Inferior parietal cortex (tissue), 1 donor: ENCODE measurements at regions not wholly inside any gene's neighbourhood (a gene's known extent, or its start where the extent isn't known, plus 50 kb on each side); places are given as distances from the start of the nearest gene placed in this dataset.

Experiments used
- DNase-seq: peaks from one replicate; pipeline ENCODE4 v3.0.0-alpha.2; 2016; ENCODE audit errors: extremely low spot score

DNA sequence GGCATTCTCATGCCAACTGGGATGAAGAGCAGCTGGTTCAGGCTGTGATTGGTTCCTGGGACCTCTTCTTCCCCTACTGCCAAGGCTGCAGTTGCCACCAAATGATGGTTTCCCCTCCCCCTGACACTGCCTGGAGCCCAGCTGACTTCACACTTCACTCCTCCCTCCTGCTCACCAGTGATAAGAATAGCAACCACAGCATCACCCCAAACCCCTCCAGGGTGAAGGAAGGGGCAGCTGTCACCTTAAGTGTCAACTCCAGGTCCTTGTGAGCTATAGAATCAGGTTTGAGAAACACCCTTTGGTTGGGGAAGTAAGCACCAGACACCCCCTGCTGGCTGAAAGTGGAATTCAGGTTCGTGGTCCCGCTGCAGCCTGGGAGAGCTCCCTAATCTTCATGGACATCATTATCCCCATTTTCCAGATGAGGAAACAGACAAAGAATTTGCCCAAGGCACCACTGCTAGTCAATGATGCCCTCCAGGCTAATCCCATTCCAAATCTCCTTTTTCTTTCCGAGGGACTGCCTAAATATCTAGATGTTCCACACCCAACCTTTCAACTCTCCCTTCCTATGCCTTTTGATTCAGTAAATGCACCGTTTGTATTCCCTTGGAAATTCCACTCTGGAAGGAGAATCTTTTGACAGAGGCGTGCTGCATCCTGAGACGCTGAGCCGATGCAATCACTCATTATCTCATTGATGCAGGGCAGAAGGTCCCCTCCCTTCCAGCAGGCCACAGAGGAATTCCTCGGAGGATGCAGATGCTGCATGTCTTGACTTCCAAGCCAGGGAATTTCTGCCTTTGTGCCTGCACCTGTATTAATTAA, 50.6 kb upstream of the UQCRFS1 start:
- DNase-seq, result peak; percentile 53

DNA sequence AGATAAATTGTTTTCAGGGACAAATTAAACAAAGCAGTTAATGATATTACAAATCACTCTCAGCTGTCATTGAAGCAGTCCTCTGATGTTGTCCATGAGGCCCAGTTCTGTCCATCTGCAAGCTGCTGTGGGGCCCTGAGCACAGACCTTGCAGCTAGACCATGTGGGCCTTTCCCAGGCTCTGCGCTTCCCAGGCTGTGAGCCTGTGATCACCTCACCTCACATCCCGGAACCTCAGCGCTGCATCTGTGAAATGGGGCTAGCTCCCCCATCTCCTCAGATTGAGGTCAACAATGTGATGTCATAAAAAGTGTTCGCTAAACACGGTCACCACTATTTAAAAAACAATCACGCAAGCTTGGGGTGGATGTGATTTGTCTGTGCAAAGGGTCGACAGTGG, 51.9 kb upstream of the UQCRFS1 start:
- DNase-seq, result no peak

DNA sequence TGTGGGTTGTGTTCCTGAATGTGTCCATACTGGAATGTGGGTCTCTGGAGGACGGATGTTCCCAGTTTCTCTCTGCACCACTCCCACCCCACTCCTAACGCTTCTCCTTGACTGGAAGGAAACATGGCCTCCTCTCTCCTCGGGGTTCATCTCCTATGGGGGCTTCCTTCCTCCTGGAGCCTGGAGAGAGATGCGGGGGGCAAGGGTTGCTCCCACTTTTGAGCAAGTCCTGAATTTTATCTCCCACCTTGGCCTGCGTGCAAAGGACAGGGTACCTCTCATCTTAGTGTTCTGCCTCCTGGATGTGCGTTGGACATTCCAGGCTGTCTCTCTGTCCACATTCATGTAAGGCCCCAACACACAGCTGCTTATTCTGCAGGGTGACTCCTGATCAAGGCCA, 52.5 kb upstream of the UQCRFS1 start:
- DNase-seq, result no peak

DNA sequence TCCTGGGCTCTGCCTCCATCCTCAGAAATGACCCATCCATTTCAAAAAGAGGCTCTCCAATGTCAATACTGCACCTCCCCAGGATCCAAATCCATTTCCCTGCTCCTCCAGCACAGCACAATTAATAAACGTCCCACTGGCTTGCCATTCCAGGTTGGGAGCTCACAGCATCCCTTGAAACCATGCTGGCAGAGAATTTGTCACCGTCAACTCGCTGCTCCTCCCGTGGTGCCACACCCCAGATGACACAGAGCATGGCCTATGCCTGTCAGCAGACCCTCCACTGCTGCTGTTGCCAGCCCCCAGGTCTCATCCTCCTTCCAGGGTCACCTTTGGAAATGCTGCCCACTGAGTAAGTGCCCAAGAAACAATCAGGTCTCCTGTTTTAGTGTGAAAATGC, 53.0 kb upstream of the UQCRFS1 start:
- no peak for DNase-seq

DNA sequence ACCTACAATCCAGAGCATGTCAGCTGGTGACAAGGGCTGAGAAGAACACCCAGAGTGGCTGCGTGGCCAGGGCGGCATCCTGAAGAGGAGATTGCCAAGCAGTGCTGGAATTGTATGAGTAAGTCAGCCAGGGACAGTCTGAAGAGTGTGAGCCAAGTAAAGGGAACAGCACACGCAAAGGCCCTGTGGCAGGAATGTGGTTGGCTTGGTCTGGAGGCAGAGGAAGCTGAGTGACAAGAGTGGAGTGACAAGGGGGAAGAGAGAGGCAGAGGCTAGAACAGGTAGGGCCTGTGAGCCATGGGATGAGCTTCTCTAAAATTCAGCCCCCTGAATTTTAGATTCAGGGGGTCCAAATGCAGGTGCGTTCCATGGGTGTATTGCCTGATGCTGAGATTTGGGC, 53.7 kb upstream of the UQCRFS1 start:
- DNase-seq, result no peak

DNA sequence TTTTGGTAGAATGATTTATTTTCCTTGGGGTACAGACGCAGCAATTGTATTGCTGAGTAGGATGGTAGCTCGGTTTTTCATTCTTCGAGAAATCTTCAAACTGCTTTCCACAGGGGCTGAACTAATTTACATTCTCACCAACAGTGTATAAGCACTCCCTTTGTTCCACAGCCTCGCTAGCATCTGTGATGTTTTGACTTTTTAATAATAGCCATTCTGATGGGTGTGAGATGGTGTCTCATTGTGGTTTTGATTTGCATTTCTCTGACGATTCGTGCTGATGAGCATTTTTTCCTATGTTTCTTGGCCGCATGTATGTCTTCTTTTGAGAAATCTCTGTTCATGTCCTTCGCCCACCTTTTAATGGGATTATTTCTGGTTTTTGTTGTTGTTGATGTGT, 54.8 kb upstream of the UQCRFS1 start:
- DNase-seq, result no peak

DNA sequence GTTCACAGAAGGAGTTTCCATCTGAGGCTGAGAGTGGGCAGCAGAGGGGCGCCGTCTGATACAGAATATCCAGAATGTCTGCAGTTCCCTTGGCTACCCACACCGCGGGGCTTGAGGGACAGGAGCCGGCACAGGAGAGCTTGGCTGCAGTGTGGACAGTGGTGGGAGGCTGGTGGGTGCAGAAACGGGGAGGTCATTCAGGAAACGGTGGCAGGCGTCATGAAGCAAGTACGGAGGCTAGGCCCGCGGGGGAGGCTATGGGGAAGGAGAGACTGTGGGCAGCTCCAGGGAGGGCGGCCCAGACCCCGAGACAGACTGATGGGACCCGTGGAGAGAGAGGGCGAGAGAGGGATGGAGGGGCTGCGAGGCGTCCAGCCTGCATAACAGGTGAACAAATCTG, 55.2 kb upstream of the UQCRFS1 start:
- no peak for DNase-seq

DNA sequence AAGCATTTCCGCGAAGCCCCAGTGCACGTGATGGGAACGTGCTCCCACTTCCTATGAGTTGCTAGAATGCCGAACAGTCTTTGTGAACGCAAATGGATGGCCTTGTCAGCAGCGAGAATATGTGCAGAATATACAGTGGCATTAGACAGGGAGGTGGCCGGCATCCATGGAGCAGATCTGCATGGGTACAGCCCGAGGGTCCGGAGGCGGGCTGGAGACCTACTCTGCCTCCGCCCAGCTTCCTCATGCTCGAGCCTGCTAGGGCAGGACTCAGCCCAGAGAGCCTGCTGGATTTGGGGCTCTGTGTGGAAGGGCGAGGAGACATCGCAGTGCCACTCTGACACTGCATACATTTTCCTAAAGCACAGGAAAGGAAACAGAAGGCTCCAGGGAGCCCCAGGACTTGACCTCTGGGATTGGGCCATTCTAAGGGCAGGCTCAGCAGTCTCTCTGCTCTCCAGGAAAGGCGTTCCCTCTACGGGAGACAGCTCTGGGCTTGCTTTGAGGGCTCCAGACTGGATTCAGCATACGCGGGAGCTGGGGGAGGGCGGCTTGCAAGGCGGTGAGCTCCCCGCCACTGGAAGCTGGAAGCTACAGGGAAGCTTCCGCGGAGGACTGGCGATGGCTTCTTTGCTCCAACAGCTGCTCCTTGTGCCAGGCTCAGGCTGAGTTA, 55.9 kb upstream of the UQCRFS1 start:
- DNase-seq, result no peak

DNA sequence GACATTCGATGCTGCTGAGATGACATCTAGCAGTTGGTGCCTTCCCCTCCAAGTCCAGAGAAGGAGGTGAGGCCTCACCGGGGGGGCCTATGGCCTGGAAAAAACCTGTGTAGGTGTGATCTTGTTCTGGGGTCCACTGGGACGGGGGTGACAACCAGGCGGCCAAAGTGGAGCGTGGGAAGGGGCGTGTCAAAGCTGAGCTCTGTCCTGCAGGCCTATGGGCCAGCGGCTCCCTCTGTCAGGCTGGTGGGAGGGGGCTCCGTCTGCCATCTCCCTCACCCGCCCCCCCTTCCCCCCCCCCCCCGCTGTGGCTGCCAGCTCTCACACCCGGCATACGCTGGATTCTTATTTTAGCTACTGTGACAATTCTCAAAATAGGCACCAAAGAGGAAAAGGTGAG, 56.7 kb upstream of the UQCRFS1 start:
- no peak for DNase-seq

DNA sequence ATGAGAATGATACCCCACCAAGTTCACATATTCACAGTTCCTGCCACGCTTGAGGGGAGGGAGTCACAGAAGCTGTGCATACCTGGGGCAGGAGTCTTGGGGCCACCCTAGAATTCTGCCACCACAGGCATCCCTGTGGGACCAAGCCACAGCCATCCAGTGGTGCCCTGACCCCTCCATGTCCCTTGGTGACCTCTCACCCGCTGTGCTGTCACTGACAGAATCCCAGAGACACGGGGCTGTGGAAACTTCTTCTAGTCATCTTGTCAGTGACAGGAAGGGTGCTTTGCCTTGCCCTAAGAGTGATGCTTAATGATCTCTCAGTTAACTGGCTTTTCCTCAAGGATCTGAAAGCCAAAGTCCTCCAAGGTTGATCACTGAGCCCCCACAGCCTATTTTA, 58.4 kb upstream of the UQCRFS1 start:
- no peak for DNase-seq

DNA sequence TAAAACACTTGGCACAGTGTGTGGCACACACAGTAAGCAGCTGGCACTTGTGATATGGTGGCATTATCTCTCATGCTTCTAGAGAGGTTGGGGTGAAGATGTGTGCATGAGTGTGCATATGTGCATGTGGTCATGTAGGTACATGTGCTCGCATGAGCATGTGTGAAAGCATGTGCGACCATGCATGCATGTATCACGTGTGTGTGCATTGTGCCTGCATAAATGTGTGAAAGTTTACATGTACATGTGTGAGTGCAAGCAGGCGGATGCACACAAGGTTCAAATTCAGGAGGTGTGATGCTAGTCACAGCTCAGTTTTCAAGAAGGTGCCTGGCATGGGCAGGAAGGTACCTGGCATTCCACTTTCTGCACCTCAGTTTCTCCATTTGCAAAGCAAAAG, 59.0 kb upstream of the UQCRFS1 start:
- DNase-seq, result no peak

DNA sequence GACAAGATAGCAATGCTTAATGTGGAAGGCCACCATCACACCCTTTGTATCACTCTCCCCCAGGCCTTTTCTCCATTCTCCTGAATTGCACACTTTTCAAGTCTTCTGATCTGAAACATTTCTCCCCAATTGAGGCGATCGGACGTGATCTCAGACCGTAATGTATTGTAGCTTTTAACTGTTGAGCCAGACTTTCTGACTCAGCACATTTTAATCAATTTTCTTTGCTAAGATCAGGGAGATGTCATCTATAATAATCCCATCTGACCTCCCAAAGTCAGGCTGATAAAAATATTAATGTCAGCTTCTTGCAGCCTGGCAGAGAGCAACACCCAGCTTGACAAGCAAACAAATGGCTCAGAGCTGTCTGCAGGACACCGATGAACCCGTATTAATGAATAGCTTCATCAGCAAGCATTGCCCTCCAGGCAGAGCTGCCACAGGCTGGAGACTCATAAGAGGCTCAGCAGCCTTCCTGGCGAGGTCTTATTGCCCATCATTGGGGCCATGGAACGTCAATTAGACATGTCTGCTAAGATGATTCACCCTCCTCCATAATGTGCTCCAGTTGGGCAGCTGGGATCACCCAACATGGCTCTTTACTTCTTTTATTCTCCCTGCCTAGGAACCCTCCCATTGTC, 60.2 kb upstream of the UQCRFS1 start:
- DNase-seq, result no peak

DNA sequence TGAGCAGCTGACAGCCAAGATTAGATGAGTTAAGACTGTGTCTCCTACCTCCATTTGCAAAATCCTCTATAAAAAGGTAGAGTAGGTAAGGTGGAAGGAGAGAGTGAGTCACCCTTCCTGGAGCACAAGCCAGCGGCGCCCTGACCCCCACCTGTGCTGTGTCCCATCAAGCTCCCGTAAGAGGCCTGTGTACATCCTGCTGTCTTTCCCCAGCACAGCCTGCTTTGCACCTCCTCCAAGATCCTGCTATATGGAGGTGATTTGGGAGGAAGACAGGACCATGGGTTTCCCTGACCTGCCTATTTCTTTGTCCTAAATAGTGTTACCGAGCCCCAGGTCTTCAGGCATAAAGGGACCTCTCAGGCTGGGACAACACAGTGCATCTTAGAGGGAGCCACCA, 62.3 kb upstream of the UQCRFS1 start:
- no peak for DNase-seq

DNA sequence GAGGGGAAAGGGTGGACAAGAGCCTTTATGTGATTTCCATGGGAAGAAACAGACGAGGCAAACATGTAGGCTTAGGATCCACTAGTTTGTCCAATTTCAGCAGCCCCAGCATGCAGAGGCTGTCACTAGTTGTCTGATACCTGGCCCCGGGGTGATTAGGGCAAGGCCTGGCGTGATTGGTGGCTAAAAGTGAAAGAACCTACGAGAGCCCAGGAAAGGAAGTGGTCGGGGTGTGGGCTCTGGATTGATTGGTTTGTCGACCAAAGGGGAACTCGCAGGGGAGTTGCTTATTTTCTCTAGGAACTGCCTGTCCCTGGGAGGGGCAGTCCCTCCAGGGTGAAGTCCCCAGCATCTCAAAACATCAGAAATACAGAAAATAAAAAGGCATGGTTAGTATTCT, 64.2 kb upstream of the UQCRFS1 start:
- no peak for DNase-seq

DNA sequence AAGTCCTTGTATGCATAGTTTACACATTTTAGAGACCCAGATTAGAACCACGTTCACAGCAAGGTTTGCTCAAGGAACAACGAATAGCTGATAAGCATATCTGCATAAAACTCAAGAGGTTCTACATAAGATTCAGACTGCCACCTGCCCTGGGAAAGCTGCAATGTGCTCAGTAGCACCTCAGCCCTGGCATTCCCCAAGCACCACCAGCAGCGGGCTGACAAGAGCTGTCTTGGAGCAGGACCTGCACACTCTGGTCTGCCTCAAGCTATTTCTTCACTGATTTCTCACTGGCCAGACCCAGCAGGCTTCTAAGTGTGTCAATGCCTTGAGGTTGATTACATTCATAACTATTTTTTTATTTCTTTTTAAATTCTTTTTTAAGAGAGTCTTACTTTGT, 65.8 kb upstream of the UQCRFS1 start:
- no peak for DNase-seq

DNA sequence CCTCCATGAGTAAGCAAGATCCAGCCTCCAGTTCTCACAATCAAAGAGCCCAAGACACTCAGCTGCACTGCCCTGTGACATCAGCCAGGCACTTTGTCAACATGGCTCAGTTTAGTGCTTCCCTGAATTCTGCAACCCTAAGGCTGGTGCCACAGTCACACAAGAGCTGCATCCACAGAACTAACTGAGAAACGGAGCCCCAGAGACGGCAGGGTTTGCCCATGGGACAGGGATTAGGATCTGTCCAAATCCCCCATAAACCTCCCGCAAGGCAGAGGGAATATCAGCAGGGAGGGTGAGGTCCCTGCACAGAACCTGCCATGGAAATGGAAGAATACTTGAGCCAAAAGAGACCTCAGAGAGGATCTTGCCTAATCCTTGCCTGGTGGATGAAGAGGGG, 70.4 kb upstream of the UQCRFS1 start:
- DNase-seq, result no peak

DNA sequence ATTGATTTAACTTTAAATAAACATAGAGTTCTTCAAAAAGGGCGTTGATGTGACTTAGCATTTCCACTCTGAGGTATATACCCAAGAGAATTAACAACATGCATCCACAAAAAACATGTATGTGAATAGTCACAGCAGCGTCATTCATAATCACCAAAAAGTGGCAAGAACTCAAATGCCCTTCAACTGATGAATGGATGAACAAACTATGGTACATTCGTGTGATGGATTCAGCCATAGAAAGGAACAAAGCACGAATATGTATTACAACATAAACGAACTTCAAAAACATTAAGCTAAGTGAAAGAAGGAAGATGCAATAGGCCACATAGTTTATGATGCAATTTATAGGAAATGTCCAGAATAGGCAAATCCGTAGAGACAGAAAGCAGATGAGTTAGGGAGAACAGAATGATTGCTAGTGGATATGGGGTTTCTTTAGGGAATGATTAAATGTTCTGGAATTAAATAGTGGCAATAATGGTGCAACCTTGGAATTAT, 72.3 kb upstream of the UQCRFS1 start:
- no peak for DNase-seq

DNA sequence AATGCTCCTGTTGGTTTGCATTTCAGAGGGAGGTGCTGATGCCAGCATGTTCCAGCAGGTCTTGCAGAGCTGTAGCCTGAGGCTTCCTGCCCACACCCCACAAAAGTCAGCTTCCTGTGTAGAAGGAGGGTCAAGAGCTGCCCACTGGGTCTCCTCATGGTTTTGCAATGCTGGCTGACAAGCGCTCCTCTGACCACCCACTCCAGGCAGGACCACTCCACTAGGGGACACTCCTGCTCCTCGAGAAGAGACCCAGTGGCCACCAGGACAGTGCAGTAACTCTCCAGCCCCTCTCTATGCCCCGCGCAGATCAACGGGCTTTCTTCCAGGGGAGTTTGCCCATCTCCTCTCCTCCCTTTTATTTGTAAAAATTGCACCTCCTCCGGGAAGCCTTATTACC, 72.9 kb upstream of the UQCRFS1 start:
- peak; percentile 26 for DNase-seq

DNA sequence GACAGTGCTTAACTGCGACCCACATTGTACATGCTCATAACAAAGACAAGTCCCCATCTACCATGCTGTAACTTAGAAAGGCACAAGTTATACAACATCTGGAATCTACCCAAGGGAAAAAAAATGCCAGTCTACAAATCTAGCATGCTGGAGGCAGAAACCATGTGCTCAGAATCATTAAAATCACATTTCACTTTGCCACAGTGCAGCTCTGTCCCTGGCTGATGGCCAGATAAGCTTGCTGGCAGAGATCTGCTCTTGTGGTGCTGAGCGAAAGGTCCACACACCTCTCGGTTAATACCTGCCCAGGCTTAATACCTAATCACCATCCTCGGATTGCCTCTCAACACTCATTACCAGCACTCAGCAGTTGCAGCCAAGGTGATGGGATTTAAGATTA, 74.1 kb upstream of the UQCRFS1 start:
- peak; percentile 36 for DNase-seq

DNA sequence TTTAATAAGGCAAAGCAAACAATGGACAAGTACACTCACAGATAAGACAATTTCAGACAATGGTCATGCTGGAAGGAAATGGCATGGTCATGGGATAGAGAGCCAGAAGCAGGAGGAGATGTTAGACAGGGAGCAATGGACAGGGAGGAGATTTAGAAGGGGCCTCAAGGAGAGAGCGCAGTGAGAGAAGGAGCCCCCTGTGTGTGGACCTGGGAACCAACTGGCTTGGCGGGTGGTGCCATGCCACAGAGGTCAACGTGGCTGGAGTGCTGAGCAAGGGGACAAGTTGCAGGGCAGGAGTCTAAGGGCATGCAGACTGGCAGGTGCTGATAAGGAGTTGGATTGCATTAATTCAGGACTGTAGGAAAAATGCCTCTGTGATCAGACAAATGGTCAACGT, 75.3 kb upstream of the UQCRFS1 start:
- DNase-seq, result no peak

DNA sequence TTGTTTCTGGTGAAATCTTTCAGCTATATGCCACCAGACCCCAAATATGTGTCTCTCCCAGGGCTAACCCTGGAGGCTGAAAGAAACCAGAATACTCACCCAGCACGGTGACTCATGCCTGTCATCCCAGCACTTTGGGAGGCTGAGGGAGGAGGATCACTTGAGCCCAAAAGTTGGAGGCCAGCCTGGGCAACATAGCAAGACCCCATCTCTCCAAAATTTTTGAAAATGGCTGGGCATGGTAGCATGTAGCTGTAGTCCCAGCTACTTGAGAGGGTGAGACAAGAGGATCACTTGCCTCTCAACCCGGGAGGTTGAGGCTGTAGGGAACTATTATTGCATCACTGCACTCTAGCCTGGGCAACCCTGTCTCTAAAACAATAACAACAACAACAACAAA, 76.1 kb upstream of the UQCRFS1 start:
- no peak for DNase-seq

DNA sequence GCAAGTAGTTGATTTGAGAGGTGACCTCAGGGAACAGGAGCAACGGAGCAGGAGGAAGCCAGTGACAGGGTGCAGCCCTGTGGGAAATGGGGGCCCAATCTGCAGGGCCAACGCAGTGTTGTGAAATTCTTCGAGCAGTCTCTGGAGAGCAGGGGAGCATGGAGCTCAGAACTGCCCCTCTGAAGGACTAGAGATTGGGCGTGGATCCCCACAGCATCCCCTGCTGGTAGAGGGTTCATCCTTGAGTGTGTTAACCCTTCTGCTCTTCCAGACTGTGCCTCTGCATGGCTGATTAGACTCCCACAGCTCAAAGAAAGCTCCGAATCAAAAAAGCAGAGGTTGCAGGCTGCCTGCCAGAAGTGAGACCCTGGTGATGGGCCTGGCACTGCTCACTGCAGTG, 77.9 kb upstream of the UQCRFS1 start:
- no peak for DNase-seq

DNA sequence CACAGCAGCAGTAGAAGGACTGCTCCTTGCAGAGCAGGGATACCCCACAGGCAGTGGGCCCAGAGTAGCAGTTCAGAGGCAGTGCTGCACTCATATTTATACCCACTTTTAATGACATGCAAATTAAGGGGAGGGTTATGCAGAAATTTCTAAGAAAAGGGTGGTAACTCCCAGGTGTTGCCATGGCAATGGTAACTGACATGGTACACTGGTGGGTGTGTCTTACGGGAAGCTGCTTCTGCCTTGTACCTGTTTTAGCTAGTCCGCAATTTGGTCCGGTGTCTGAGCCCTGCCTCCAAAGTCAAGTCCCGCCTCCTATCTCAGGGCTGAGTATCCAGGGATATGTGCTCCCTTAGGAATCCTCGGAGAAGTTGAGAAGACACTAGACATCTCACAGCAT, 79.2 kb upstream of the UQCRFS1 start:
- no peak for DNase-seq
